GM18867 (cell line): ENCODE measurements at regions not wholly inside any gene's neighbourhood (a gene's known extent, or its start where the extent isn't known, plus 50 kb on each side); places are given as distances from the start of the nearest gene placed in this dataset.
A peak's percentile ranks its signal among the peaks of the same experiment; 100 is the strongest.

Source experiments
- ATAC-seq: cut with Tn5 transposase; IDR thresholded peaks from one replicate; pipeline ENCODE4 v1.9.1; 2021; ENCODE audit warnings: mild to moderate bottlenecking, moderate library complexity; ENCODE audit not compliant: unreplicated experiment

GRCh38 chr1:232484856-232485255, 145.1 kb downstream of the SIPA1L2 start:
- ATAC-seq: no peak

DNA sequence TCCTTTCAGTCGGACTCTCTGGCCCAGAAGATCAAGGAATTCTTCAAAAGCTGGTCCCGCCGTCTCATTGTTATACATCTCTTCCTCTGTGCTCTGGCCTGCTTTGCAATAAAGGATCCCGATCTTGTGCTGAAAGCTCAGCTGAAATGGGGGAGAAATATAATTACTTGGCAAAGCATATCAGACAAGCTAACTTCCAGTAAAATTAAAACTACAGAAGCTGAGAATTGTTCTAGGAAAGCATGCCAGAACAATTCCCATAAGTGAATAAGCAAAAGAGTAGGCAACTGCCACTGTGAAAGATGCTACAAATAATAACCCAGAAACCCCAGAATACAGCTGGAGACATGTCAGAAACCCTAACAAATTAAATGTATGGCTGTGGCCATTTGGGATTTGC, 146.1 kb downstream of the SIPA1L2 start:
- no peak for ATAC-seq

DNA sequence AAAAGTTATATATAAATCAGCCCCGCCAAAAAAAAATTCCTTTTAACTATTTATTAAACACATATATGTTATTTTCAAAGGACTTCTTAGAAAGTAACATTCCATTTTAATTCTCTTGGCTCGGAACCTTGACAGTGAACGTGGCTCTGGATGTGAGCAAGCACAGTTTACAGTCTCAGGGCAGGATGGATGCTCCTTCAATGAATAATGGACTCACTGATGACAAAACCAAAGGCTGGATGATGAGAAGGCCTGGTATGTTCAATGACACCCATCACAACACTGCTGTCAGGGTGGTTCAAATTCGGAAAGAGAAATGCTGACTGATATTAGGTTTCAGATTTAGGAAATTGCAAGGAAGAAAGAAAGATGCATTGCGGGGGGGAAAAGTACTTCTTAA, 148.8 kb downstream of the SIPA1L2 start:
- no peak for ATAC-seq

DNA sequence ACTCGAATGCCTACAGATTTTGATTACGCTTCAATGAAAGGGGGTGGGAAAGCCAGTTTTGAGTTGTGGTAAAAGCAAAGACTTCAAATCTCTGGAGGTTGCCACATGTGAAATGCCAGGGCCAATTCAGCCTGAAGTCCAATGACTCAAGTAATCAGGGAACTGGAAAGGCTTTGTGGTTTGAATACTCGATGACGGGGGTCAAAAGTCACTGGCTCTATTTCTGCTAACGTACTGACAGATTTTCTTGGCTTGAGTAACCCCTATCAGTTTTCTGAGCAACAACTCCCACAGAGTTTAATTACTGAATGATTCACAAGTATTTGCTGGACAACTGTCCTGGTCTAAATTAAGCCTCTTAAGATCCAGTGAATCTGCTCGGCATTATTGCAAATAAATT, 152.2 kb downstream of the SIPA1L2 start:
- ATAC-seq: no peak

GRCh38 chr1:232476538-232476950, 153.4 kb downstream of the SIPA1L2 start:
- ATAC-seq: no peak

DNA sequence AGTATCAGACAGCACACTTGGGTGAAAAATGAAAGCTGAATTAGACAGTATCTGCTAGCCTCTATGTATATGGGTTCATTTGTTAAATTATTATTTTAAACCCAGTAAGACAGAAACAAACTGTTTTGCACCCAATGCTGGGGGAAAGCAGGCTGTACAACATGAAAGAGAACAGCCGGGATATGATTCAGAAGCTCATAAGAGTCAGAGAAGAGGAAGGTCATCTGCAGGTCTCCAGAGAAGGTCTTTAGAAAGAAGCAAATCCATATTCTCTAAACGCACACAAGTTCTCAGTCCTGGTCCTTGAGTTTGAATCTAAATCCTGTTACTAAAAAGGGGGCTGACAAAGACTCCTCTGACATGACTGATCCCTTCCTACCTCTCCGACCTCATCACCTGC, 155.1 kb downstream of the SIPA1L2 start:
- no peak for ATAC-seq

DNA sequence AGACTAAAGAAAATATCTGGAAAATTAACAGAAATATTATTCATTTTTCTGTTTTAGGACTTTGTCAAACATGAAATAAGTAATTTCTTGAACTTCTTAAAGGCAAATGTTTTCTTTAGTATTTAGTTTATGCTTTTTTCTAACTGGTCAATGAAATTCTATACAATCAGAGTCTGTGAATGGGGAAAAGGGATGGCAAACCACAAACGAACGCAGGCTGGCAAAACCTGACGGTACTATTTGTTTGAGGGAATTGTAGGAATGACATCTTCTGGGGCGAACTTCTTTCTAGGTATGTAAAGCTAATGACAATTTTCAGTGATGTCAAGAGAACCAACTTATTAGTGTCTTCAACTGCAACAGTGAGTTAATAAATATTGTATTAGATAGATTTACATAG, 156.0 kb downstream of the SIPA1L2 start:
- ATAC-seq: no peak

DNA sequence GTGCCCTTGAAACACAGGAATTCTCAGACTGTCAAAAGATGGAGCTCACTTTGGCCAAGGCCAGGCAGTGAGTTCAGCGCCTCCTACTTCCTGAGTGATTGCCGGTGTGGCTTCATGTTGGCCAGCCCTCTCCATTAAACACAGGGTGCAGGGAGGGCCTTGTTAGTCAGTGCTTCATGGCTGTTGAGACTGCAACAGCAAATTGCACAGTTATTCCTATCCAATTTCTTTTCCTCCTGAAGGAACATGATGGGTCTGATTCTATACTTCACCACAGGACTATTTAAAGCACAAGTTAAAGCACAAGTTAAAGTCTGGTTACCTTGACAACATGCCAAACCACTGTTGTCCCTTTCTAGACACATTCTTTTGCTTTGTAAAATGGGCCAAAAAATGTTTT, 156.6 kb downstream of the SIPA1L2 start:
- no peak for ATAC-seq

GRCh38 chr1:232472485-232473041, 157.4 kb downstream of the SIPA1L2 start:
- ATAC-seq: no peak

DNA sequence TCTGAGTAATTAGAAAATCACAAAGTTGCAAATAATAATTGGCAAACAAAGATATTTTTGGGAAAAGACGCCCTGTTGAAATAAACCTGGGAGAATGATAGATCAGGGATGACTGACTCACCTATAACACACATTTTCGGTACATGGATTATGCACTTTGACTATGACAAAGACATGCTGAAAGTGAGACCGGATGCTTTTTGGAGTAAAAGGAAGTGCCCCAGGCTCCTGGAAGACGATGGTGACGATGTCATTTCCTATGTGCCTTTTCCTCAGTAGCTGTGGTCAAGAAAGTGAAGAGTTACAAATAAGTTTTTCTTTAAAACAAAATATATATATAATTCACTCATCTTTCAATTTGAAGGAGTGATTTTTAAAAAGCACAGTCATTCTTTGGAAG, 158.7 kb downstream of the SIPA1L2 start:
- ATAC-seq: no peak

DNA sequence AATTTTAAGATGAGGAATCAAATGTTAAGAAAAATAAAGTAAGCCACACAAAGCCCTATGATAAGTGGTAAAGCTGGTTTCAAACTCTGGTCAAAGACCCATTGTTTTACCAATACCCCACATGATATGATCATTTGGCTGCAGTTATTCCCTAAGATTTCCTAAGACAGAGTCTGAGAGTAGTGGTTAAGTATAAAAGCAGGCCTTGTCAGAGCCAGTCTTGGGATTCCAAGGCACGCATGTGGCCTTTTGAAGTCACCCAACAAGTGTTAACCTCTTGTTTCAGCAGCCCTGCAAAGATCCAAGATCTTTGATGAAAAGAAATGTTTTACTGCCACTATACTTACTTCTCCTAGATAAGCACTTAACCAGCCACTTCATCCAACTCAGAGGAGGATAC, 159.2 kb downstream of the SIPA1L2 start:
- ATAC-seq: no peak

DNA sequence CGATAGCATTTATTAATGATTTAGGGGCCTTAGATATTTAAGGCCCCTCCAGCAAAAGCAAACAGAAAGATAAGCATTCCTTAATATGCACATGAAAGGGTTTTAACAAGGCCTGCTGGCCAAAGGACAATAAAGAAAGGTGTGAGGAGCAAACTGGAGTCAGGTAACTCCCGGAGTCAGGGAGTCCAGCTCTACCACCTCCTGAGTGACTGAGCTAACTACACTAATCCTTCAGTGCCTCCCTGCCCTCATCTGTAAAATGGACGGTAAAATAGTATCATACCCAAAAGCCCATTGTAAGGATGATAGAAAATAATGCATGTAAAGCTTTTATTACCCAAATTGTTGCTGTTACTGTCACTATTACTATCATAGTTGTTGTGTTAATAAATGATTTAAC, 161.7 kb downstream of the SIPA1L2 start:
- no peak for ATAC-seq

- ATAC-seq: no peak
Measured at GRCh38 chr1:232467073-232467760, 162.7 kb downstream of the SIPA1L2 start.

GRCh38 chr1:232464325-232464724, 165.6 kb downstream of the SIPA1L2 start:
- no peak for ATAC-seq

DNA sequence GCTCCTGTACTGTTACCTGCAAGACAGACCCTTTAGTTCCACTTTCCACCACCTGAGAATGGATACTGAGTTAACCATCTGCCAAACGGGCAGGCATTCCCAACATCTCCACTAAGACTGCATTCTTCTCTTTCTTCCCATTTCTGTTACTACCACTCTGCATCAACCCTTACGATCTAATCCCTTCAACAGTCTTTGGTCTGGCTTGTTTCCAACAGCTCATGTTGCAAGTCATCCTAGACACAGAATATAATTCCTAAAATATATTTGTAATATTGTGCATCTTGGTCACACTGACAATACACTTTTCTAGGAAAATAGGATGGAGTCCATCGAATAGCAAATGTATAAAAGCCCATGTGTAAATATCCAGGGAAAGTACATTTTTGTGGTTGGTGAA, 166.7 kb downstream of the SIPA1L2 start:
- ATAC-seq: no peak

DNA sequence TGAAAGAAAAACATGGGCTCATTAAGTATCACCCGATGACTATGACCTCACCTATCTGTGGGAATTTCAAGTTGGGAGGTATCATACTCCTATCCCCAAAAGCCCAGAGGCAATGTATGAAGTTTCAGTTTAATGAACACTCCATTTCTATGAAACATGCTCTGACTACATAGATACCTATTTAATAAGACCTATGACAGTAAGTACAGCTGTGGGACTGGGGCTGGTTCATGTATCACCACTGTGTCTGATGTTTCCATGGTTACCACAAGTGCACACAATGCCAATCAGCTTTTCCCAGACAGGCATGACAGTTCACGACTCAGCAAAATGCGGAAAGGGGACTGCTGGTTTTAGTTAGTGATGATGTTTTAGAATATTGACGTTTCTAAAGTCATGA, 167.7 kb downstream of the SIPA1L2 start:
- no peak for ATAC-seq

GRCh38 chr1:232459826-232460225, 170.1 kb downstream of the SIPA1L2 start:
- ATAC-seq: no peak

DNA sequence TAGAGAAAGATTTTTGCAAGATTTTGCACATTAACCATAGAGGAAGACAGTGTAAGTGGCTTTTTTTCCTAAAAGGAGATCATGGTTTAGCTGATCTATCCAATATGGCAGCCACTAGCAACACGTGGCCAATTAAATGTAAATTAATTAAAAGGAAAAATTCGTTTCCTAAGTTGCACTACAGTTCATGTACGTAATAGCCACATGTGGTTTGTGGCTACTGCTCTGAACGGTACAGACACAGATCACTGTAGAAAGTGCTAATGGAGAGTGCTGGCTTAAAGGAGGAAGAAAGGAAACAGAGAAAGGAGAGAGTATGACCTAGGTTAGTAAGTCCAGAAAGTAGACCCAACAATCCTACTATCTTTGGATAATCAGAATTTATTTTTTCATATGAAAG, 170.8 kb downstream of the SIPA1L2 start:
- ATAC-seq: no peak

- ATAC-seq: peak; percentile 100
Measured at GRCh38 chr1:232457595-232457994, 172.3 kb downstream of the SIPA1L2 start.

DNA sequence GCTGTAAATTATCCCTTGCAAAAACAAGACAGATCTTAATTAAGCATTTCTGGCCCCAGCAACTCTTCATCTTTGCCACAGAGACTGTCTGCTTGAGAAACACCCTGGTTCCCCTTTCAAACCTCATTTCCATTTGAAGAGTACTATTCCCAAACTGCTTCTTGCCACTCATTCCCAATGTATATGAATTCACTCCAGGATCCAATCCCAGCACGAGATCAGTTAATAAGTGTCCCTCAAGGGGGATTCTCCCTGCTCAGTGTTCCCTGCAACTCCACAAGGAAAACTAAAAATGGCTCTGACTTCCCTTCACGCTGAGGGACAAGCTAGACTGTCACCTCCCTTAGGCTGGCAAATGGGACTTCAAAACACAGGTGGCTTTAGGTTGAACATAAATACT, 173.2 kb downstream of the SIPA1L2 start:
- no peak for ATAC-seq

DNA sequence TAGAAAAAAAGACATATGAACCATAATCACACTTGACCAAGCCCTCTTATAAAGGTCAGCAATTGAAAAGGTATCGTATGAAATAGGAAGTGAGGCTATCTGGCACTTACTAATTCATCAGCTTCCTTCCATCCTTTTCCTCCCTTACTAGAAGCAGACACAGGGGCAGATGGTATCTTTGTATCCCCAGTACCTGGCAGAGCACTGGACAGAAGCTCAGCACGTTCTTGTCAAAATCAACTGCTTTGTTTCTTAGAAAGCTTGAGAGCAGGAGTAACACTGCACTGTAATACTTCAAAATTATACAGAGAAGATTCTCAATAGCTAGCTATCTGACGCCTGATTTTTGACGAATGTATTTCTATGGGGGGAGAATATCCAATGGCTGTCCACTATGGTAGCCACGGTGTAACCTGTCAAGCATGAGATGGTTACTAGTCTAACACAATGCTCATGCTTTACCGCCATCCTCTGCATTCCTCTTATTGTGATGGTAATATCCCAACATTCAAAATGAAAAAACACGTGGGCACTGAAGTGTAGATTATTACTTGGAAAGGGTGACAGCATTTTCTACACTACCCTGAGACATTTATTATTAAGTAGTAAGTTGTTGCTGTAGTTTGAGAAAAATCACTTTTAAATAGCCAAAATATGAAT, 175.6 kb downstream of the SIPA1L2 start:
- ATAC-seq: no peak

GRCh38 chr1:232452736-232453440, 177.0 kb downstream of the SIPA1L2 start:
- no peak for ATAC-seq
